ENCODE measurements at regions not wholly inside any gene's neighbourhood (a gene's known extent, or its start where the extent isn't known, plus 50 kb on each side); places are given as distances from the start of the nearest gene placed in this dataset.

GRCh38 chr5:167503926-167504720 is 787.3 kb upstream of the WWC1 start:
- no peak for ATAC-seq
- TF ChIP-seq TCF4 (CRISPR knock-in tag; IDR thresholded peaks at IDR 0.05; ENCODE audit: borderline replicate concordance) (no peak), TOX (CRISPR knock-in tag; IDR thresholded peaks at IDR 0.05; ENCODE audit: borderline replicate concordance) (no peak), PPARA (CRISPR knock-in tag; IDR thresholded peaks at IDR 0.05; ENCODE audit: borderline replicate concordance) (no peak), ARNTL (CRISPR knock-in tag; IDR thresholded peaks at IDR 0.05; ENCODE audit: borderline replicate concordance, low read depth) (no peak), BACH2 (CRISPR knock-in tag; IDR thresholded peaks at IDR 0.05; ENCODE audit: borderline replicate concordance) (no peak), TSHZ2 (CRISPR knock-in tag; IDR thresholded peaks at IDR 0.05) (no peak), ZFP30 (CRISPR knock-in tag; IDR thresholded peaks at IDR 0.05) (no peak), ISL1 (CRISPR knock-in tag; IDR thresholded peaks at IDR 0.05) (no peak)

- TF ChIP-seq BACH2 (CRISPR knock-in tag; IDR thresholded peaks at IDR 0.05; ENCODE audit: borderline replicate concordance) (no peak), ZFP30 (CRISPR knock-in tag; IDR thresholded peaks at IDR 0.05) (no peak), ZFP3 (CRISPR knock-in tag; IDR thresholded peaks at IDR 0.05) (no peak), ESRRG (CRISPR knock-in tag; IDR thresholded peaks at IDR 0.05) (no peak), CSRNP3 (CRISPR knock-in tag; IDR thresholded peaks at IDR 0.05) (no peak), CSDC2 (CRISPR knock-in tag; IDR thresholded peaks at IDR 0.05) (no peak), RARB (CRISPR knock-in tag; IDR thresholded peaks at IDR 0.05) (no peak), ZNF70 (CRISPR knock-in tag; IDR thresholded peaks at IDR 0.05) (no peak), ZC3H10 (CRISPR knock-in tag; IDR thresholded peaks at IDR 0.05) (no peak), TCF4 (CRISPR knock-in tag; IDR thresholded peaks at IDR 0.05; ENCODE audit: borderline replicate concordance) (no peak)
- no peak for ATAC-seq
Observed at GRCh38 chr5:167507463-167508233, 783.8 kb upstream of the WWC1 start.

- no peak for TF ChIP-seq ISL1 (CRISPR knock-in tag; IDR thresholded peaks at IDR 0.05)
- no peak for ATAC-seq
Observed at GRCh38 chr5:167509076-167509475, 782.4 kb upstream of the WWC1 start.

- TF ChIP-seq CSRNP3 (CRISPR knock-in tag; IDR thresholded peaks at IDR 0.05) (no peak), ISL1 (CRISPR knock-in tag; IDR thresholded peaks at IDR 0.05) (no peak), TCF4 (CRISPR knock-in tag; IDR thresholded peaks at IDR 0.05; ENCODE audit: borderline replicate concordance) (no peak), TSHZ2 (CRISPR knock-in tag; IDR thresholded peaks at IDR 0.05) (no peak), OSR1 (CRISPR knock-in tag; IDR thresholded peaks at IDR 0.05) (no peak), POU6F1 (CRISPR knock-in tag; IDR thresholded peaks at IDR 0.05; ENCODE audit: borderline replicate concordance, low read depth) (no peak), RARB (CRISPR knock-in tag; IDR thresholded peaks at IDR 0.05) (no peak), ZNF565 (CRISPR knock-in tag; conservative IDR thresholded peaks at IDR 0.05; ENCODE audit: low read depth) (no peak)
- ATAC-seq, result no peak
Observed at GRCh38 chr5:167511276-167511675, 780.2 kb upstream of the WWC1 start.

Data from SK-N-SH treated with all-trans-retinoic acid at 6 μM for 48 hours (cell line).